Neural progenitor cell (in vitro differentiated cells): ENCODE measurements at regions not wholly inside any gene's neighbourhood (a gene's known extent, or its start where the extent isn't known, plus 50 kb on each side); places are given as distances from the start of the nearest gene placed in this dataset.

Source experiments
- DNase-seq: peaks from one replicate; pipeline ENCODE4 v3.0.0-alpha.2; 2016; ENCODE audit warnings: low spot score
- H2AFZ ChIP-seq: fragments of 200-600 bp; sonication (generic); replicated peaks from 2 replicates; pipeline ENCODE4 v1.6.1; 2016; ENCODE audit warnings: antibody characterized with exemption
- H3F3A ChIP-seq: fragments of 200-600 bp; sonication (generic); 2 replicates; pipeline ENCODE4 v1.6.1; 2016; ENCODE audit warnings: antibody characterized with exemption, low read depth
- H3K27ac ChIP-seq: fragments of 200-600 bp; sonication (generic); 2 replicates; pipeline ENCODE4 v1.5.1; 2016; ENCODE audit warnings: mild to moderate bottlenecking
- H3K27me3 ChIP-seq: fragments of 200-600 bp; sonication (generic); 2 replicates; pipeline ENCODE4 v1.6.1; 2016; ENCODE audit warnings: mild to moderate bottlenecking, moderate library complexity
- H3K36me3 ChIP-seq: fragments of 200-600 bp; sonication (generic); 2 replicates; pipeline ENCODE4 v1.5.1; 2016
- H3K4me1 ChIP-seq: fragments of 200-600 bp; sonication (generic); 2 replicates; pipeline ENCODE4 v1.6.1; 2016; ENCODE audit warnings: mixed run types
- H3K4me2 ChIP-seq: fragments of 200-600 bp; sonication (generic); 2 replicates; pipeline ENCODE4 v1.6.1; 2016
- H3K4me3 ChIP-seq: fragments of 200-600 bp; sonication (generic); 2 replicates; pipeline ENCODE4 v1.5.1; 2016
- H3K79me2 ChIP-seq: fragments of 200-600 bp; sonication (generic); 2 replicates; pipeline ENCODE4 v1.6.1; 2016; ENCODE audit warnings: low read depth
- H3K9ac ChIP-seq: fragments of 200-600 bp; sonication (generic); 2 replicates; pipeline ENCODE4 v1.6.1; 2016
- H3K9me3 ChIP-seq: fragments of 200-600 bp; sonication (generic); 2 replicates; pipeline ENCODE4 v1.5.1; 2016; ENCODE audit warnings: low read depth
- H4K20me1 ChIP-seq: fragments of 200-600 bp; sonication (generic); 2 replicates; pipeline ENCODE4 v1.6.1; 2016; ENCODE audit warnings: low read depth
- H3K27ac Mint-ChIP-seq: 3 replicates; pipeline ENCODE4 v1.8.0; 2021; ENCODE audit warnings: mixed read lengths
- H3K27me3 Mint-ChIP-seq: 2 replicates; pipeline ENCODE4 v1.8.0; 2022; ENCODE audit warnings: low read depth, mild to moderate bottlenecking, inconsistent platforms, moderate library complexity, mixed read lengths; ENCODE audit not compliant: insufficient read depth
- H3K36me3 Mint-ChIP-seq: 3 replicates; pipeline ENCODE4 v1.8.0; 2021; ENCODE audit warnings: mixed read lengths
- H3K4me1 Mint-ChIP-seq: 3 replicates; pipeline ENCODE4 v1.8.0; 2021; ENCODE audit warnings: mixed read lengths
- H3K4me3 Mint-ChIP-seq: 3 replicates; pipeline ENCODE4 v1.8.0; 2021; ENCODE audit warnings: mild to moderate bottlenecking, moderate library complexity, mixed read lengths
- H3K9me3 Mint-ChIP-seq: 3 replicates; pipeline ENCODE4 v1.8.0; 2020; ENCODE audit warnings: mixed read lengths
- CTCF ChIP-seq: fragments of 200-600 bp; sonication (generic); IDR thresholded peaks from 2 replicates; pipeline ENCODE4 v1.5.1; 2017; ENCODE audit warnings: antibody characterized with exemption, mild to moderate bottlenecking
- EZH2 ChIP-seq: fragments of 200-600 bp; sonication (generic); IDR thresholded peaks from 2 replicates; pipeline ENCODE4 v1.6.1; 2017; ENCODE audit warnings: antibody characterized with exemption, mild to moderate bottlenecking, moderate library complexity
- EZH2phosphoT487 ChIP-seq: fragments of 200-600 bp; sonication (generic); IDR thresholded peaks from 2 replicates; pipeline ENCODE4 v1.6.1; 2017; ENCODE audit warnings: antibody characterized with exemption

GRCh38 chr12:14254781-14255180, 110.7 kb upstream of the ATF7IP start:
- H3K4me1 ChIP-seq, result peaks cover 7% of the 10 kb centered on the region
- DNase-seq, result no peak
- no peaks in the 10 kb centered on the region for H3K27me3 ChIP-seq
- H3F3A ChIP-seq, result peaks cover 39% of the 10 kb centered on the region
- no peak overlapping the region for H2AFZ ChIP-seq
- peaks cover 7% of the 10 kb centered on the region for H3K9me3 ChIP-seq
- no peak overlapping the region for H3K4me3 ChIP-seq
- H3K36me3 ChIP-seq, result no peaks in the 10 kb centered on the region
- H3K27me3 Mint-ChIP-seq, result peaks cover 2% of the 10 kb centered on the region
- H3K36me3 Mint-ChIP-seq, result peaks cover 29% of the 10 kb centered on the region
- H3K27ac ChIP-seq, result no peak overlapping the region
- H4K20me1 ChIP-seq, result no peaks in the 10 kb centered on the region
- H3K9ac ChIP-seq, result no peak overlapping the region
- H3K4me1 Mint-ChIP-seq, result peaks cover 28% of the 10 kb centered on the region
- H3K4me2 ChIP-seq, result no peak overlapping the region
- no peak for TF ChIP-seq EZH2phosphoT487
- peak overlapping the region; percentile 51 for H3K27ac Mint-ChIP-seq
- no peaks in the 10 kb centered on the region for H3K79me2 ChIP-seq
- no peak overlapping the region for H3K4me3 Mint-ChIP-seq
- peaks cover 52% of the 10 kb centered on the region for H3K9me3 Mint-ChIP-seq

- Mint-ChIP-seq H3K9me3 (peaks cover 59% of the 10 kb centered on the region), H3K4me1 (peaks cover 42% of the 10 kb centered on the region), H3K27ac (no peak overlapping the region), H3K27me3 (peaks cover 5% of the 10 kb centered on the region), H3K4me3 (no peak overlapping the region), H3K36me3 (peaks cover 27% of the 10 kb centered on the region)
- Histone ChIP-seq H3K4me2 (no peak overlapping the region), H3K27me3 (no peaks in the 10 kb centered on the region), H4K20me1 (no peaks in the 10 kb centered on the region), H2AFZ (peak overlapping the region; percentile 58), H3K9me3 (peaks cover 4% of the 10 kb centered on the region), H3K4me3 (no peak overlapping the region), H3K36me3 (no peaks in the 10 kb centered on the region), H3K4me1 (peaks cover 13% of the 10 kb centered on the region), H3F3A (peaks cover 53% of the 10 kb centered on the region), H3K9ac (no peak overlapping the region), H3K79me2 (no peaks in the 10 kb centered on the region), H3K27ac (no peak overlapping the region)
- TF ChIP-seq EZH2phosphoT487 (no peak), EZH2 (no peak), CTCF (no peak)
- no peak for DNase-seq
Measured at GRCh38 chr12:14256121-14256520, 109.4 kb upstream of the ATF7IP start.

- peaks cover 17% of the 10 kb centered on the region for H3K4me1 ChIP-seq
- no peaks in the 10 kb centered on the region for H3K79me2 ChIP-seq
- H3F3A ChIP-seq, result peaks cover 58% of the 10 kb centered on the region
- Mint-ChIP-seq H3K36me3 (peaks cover 27% of the 10 kb centered on the region), H3K4me3 (no peak overlapping the region), H3K27me3 (peaks cover 5% of the 10 kb centered on the region), H3K4me1 (peaks cover 47% of the 10 kb centered on the region), H3K27ac (peak overlapping the region; percentile 98), H3K9me3 (peaks cover 60% of the 10 kb centered on the region)
- H3K36me3 ChIP-seq, result no peaks in the 10 kb centered on the region
- H3K9ac ChIP-seq, result no peak overlapping the region
- no peak overlapping the region for H3K4me3 ChIP-seq
- H3K4me2 ChIP-seq, result peak overlapping the region; percentile 15
- TF ChIP-seq EZH2 (no peak), CTCF (peak; percentile 70)
- H2AFZ ChIP-seq, result peak overlapping the region; percentile 58
- peak overlapping the region; percentile 95 for H3K27ac ChIP-seq
- H3K9me3 ChIP-seq, result peaks cover 4% of the 10 kb centered on the region
- DNase-seq, result peak; percentile 77
- H3K27me3 ChIP-seq, result no peaks in the 10 kb centered on the region
- H4K20me1 ChIP-seq, result no peaks in the 10 kb centered on the region
Measured at GRCh38 chr12:14256555-14257169, 108.8 kb upstream of the ATF7IP start.

- peak overlapping the region; percentile 95 for H3K27ac ChIP-seq
- peaks cover 5% of the 10 kb centered on the region for H3K27me3 Mint-ChIP-seq
- no peak overlapping the region for H3K4me3 ChIP-seq
- peaks cover 4% of the 10 kb centered on the region for H3K9me3 ChIP-seq
- H3K36me3 ChIP-seq, result no peaks in the 10 kb centered on the region
- peak overlapping the region; percentile 15 for H3K4me2 ChIP-seq
- peaks cover 64% of the 10 kb centered on the region for H3K9me3 Mint-ChIP-seq
- peak overlapping the region; percentile 59 for H3K4me3 Mint-ChIP-seq
- H3K27ac Mint-ChIP-seq, result peak overlapping the region; percentile 98
- peaks cover 17% of the 10 kb centered on the region for H3K4me1 ChIP-seq
- H3K4me1 Mint-ChIP-seq, result peaks cover 50% of the 10 kb centered on the region
- no peak overlapping the region for H3K9ac ChIP-seq
- no peaks in the 10 kb centered on the region for H3K79me2 ChIP-seq
- H3F3A ChIP-seq, result peaks cover 65% of the 10 kb centered on the region
- DNase-seq, result no peak
- no peak overlapping the region for H2AFZ ChIP-seq
- H3K27me3 ChIP-seq, result no peaks in the 10 kb centered on the region
- H4K20me1 ChIP-seq, result no peaks in the 10 kb centered on the region
- TF ChIP-seq CTCF (no peak), EZH2phosphoT487 (no peak), EZH2 (no peak)
- H3K36me3 Mint-ChIP-seq, result peaks cover 30% of the 10 kb centered on the region
Measured at GRCh38 chr12:14257303-14257733, 108.2 kb upstream of the ATF7IP start.
